ENCODE measurements at regions not wholly inside any gene's neighbourhood (a gene's known extent, or its start where the extent isn't known, plus 50 kb on each side); places are given as distances from the start of the nearest gene placed in this dataset.

GRCh38 chr1:219354962-219355361 is 181.3 kb downstream of the LYPLAL1 start:
- TF ChIP-seq CTCF (IDR thresholded peaks at IDR 0.05) (no peak), POLR2A (IDR thresholded peaks at IDR 0.05) (no peak)

Measured in heart left ventricle (tissue), 13 donors.